ENCODE measurements at regions not wholly inside any gene's neighbourhood (a gene's known extent, or its start where the extent isn't known, plus 50 kb on each side); places are given as distances from the start of the nearest gene placed in this dataset.
"Not testable (repeated sequence)": the region's sequence is repeated elsewhere in the genome, so short reads cannot be mapped to it uniquely, and the experiment has no call there.

GRCh38 chr1:148210624-148211023 lies 58.5 kb upstream of the NBPF11 start:
- not testable (repeated sequence) for TF ChIP-seq CTCF (IDR thresholded peaks at IDR 0.05); POLR2AphosphoS5 (IDR thresholded peaks at IDR 0.05; ENCODE audit: low read depth, low read length); REST (IDR thresholded peaks at IDR 0.05; ENCODE audit: insufficient read depth in 1 of 2, low read depth in 2 of 2, low read length in 1 of 2)
